A673 (cell line): ENCODE measurements at regions not wholly inside any gene's neighbourhood (a gene's known extent, or its start where the extent isn't known, plus 50 kb on each side); places are given as distances from the start of the nearest gene placed in this dataset.

Experiments
- BruUV-seq: library from RNA; stranded (reverse); fragments of 400-500 nt; replicated peaks from 2 replicates; lab custom pipeline; 2021; lab: Mats Ljungman, UMichigan
- CTCF ChIA-PET: fragments of 300-600 bp; sonication (Branson Sonifier 250); formaldehyde crosslinking; loops from one replicate; lab custom pipeline; 2022; ENCODE audit warnings: antibody characterized with exemption; lab: Charles Lee
- POLR2A ChIA-PET: fragments of 300-600 bp; sonication (Branson Sonifier 250); formaldehyde crosslinking; loops from one replicate; lab custom pipeline; 2022; ENCODE audit warnings: antibody characterized with exemption; ENCODE audit not compliant: low non-redundant PET; lab: Charles Lee
- DNase-seq: peaks from one replicate; pipeline ENCODE4 v3.0.0-alpha.2; 2015; ENCODE audit warnings: low spot score
- H3K27ac ChIP-seq: fragments of 200-600 bp; sonication (generic); 2 replicates; pipeline ENCODE4 v1.5.1; 2016; ENCODE audit warnings: mixed run types, low read depth, mild to moderate bottlenecking, mixed read lengths, antibody characterized with exemption, low read length; ENCODE audit not compliant: poor library complexity, severe bottlenecking
- H3K27me3 ChIP-seq: fragments of 200-600 bp; sonication (generic); replicated peaks from 2 replicates; pipeline ENCODE4 v1.6.1; 2017; ENCODE audit warnings: mixed run types, low read depth, mild to moderate bottlenecking, mixed read lengths, antibody characterized with exemption, low read length; ENCODE audit not compliant: insufficient read depth, poor library complexity
- H3K36me3 ChIP-seq: fragments of 200-600 bp; sonication (generic); 2 replicates; pipeline ENCODE4 v1.6.1; 2016; ENCODE audit warnings: mixed run types, mild to moderate bottlenecking, mixed read lengths, antibody characterized with exemption, low read length; ENCODE audit not compliant: insufficient read depth, poor library complexity, severe bottlenecking
- H3K4me1 ChIP-seq: fragments of 200-600 bp; sonication (generic); 2 replicates; pipeline ENCODE4 v1.6.1; 2017; ENCODE audit warnings: mixed run types, mild to moderate bottlenecking, mixed read lengths, antibody characterized with exemption, low read length; ENCODE audit not compliant: insufficient read depth, poor library complexity, severe bottlenecking
- H3K4me3 ChIP-seq: fragments of 200-600 bp; sonication (generic); 2 replicates; pipeline ENCODE4 v1.5.1; 2016; ENCODE audit warnings: low read depth, mixed run types, mild to moderate bottlenecking, mixed read lengths, low read length; ENCODE audit not compliant: poor library complexity, severe bottlenecking
- H3K9me3 ChIP-seq: fragments of 200-600 bp; sonication (generic); 2 replicates; pipeline ENCODE4 v1.6.1; 2016; ENCODE audit warnings: mixed run types, low read depth, mild to moderate bottlenecking, mixed read lengths, antibody characterized with exemption, low read length; ENCODE audit not compliant: poor library complexity, severe bottlenecking
- EZH2 ChIP-seq: fragments of 200-600 bp; sonication (generic); IDR thresholded peaks from 2 replicates; pipeline ENCODE4 v1.6.1; 2017; ENCODE audit warnings: borderline replicate concordance, low read depth, mild to moderate bottlenecking, mixed read lengths, antibody characterized with exemption, low read length; ENCODE audit not compliant: poor library complexity, severe bottlenecking
- intact Hi-C: fragments of 100-400 bp; cut with micrococcal nuclease; formaldehyde crosslinking; loops from one replicate; pipeline ENCODE4 v1.10.0; 2022; ENCODE audit not compliant: unreplicated experiment
- TF ChIP-seq, protein P1 (sequence below): fragments of 300-800, 200-600 bp; sonication (generic); conservative IDR thresholded peaks from 2 replicates; pipeline ENCODE4 v1.5.1; 2017; ENCODE audit warnings: low read depth, mild to moderate bottlenecking, antibody characterized with exemption, low read length, moderate library complexity, mixed read lengths

- CTCF ChIA-PET = no interaction called here
- POLR2A ChIA-PET = no interaction called here
- intact Hi-C loops = no loop called here
- Histone ChIP-seq H3K27me3 (no peaks in the 10 kb centered on the region), H3K36me3 (no peaks in the 10 kb centered on the region), H3K9me3 (no peaks in the 10 kb centered on the region), H3K4me1 (no peaks in the 10 kb centered on the region), H3K4me3 (no peak overlapping the region), H3K27ac (no peak overlapping the region)
- DNase-seq = no peak
- TF ChIP-seq EZH2 = no peak
- TF ChIP-seq, protein P1, sequence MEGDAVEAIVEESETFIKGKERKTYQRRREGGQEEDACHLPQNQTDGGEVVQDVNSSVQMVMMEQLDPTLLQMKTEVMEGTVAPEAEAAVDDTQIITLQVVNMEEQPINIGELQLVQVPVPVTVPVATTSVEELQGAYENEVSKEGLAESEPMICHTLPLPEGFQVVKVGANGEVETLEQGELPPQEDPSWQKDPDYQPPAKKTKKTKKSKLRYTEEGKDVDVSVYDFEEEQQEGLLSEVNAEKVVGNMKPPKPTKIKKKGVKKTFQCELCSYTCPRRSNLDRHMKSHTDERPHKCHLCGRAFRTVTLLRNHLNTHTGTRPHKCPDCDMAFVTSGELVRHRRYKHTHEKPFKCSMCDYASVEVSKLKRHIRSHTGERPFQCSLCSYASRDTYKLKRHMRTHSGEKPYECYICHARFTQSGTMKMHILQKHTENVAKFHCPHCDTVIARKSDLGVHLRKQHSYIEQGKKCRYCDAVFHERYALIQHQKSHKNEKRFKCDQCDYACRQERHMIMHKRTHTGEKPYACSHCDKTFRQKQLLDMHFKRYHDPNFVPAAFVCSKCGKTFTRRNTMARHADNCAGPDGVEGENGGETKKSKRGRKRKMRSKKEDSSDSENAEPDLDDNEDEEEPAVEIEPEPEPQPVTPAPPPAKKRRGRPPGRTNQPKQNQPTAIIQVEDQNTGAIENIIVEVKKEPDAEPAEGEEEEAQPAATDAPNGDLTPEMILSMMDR = no peak
- no TSS peak for BruUV-seq
These were observed 198.9 kb downstream of the CLIC5 start for GRCh38 chr6:45816674-45817297.

GRCh38 chr6:45815466-45816125 is 200.1 kb downstream of the CLIC5 start:
- H3K4me1 ChIP-seq = no peaks in the 10 kb centered on the region
- BruUV-seq = no TSS peak
- TF ChIP-seq, protein P1 = no peak
- no peak for TF ChIP-seq EZH2
- no peak overlapping the region for H3K27ac ChIP-seq
- intact Hi-C loops = no loop called here
- no peaks in the 10 kb centered on the region for H3K27me3 ChIP-seq
- H3K4me3 ChIP-seq = no peak overlapping the region
- ChIA-PET POLR2A (no interaction called here), CTCF (no interaction called here)
- no peaks in the 10 kb centered on the region for H3K36me3 ChIP-seq
- no peaks in the 10 kb centered on the region for H3K9me3 ChIP-seq
- no peak for DNase-seq

DNA sequence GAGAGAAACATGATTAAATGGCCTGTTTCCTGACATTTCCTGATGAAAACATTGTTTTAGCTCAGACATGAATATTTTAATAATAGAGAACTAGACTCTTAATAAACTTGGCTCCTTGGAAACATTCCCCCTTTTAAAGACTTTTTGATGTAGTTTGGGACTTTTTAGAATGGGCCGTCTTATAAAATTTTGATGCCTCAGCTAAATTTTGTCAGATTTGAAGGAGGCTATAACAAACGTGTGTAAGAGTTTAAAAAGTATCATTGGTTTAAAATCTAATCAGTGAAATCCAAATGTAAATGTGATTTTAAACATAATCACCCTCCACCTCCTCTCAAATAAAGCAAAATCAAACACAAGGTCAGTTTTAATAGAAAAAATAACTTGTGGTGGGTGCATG is 200.9 kb downstream of the CLIC5 start:
- BruUV-seq = no TSS peak
- H3K9me3 ChIP-seq = no peaks in the 10 kb centered on the region
- no peak for DNase-seq
- H3K4me1 ChIP-seq = no peaks in the 10 kb centered on the region
- intact Hi-C loops = no loop called here
- ChIA-PET POLR2A (interaction anchor here (0.7 kb wide), 1 partner anchor 437 kb away, joined by 3 read pairs; no protein-coding TSS in a partner anchor), CTCF (no interaction called here)
- TF ChIP-seq, protein P1 = no peak
- no peak for TF ChIP-seq EZH2
- no peaks in the 10 kb centered on the region for H3K27me3 ChIP-seq
- H3K36me3 ChIP-seq = no peaks in the 10 kb centered on the region
- H3K4me3 ChIP-seq = no peak overlapping the region
- H3K27ac ChIP-seq = no peak overlapping the region
